Caco-2 (cell line): ENCODE measurements at regions not wholly inside any gene's neighbourhood (a gene's known extent, or its start where the extent isn't known, plus 50 kb on each side); places are given as distances from the start of the nearest gene placed in this dataset.

Experiments
- BruUV-seq: library from RNA; stranded (reverse); fragments of 400-500 nt; replicated peaks from 2 replicates; lab custom pipeline; 2021; lab: Mats Ljungman, UMichigan
- CTCF ChIA-PET: fragments of 300-600 bp; sonication (Branson Sonifier 250); formaldehyde crosslinking; loops from one replicate; lab custom pipeline; 2022; ENCODE audit warnings: antibody characterized with exemption; lab: Charles Lee
- POLR2A ChIA-PET: fragments of 300-600 bp; sonication (Branson Sonifier 250); formaldehyde crosslinking; loops from one replicate; lab custom pipeline; 2022; ENCODE audit warnings: antibody characterized with exemption; lab: Charles Lee
- DNase-seq, 2 experiments: peaks; one replicate each; pipeline versions ENCODE4 v3.0.0 to v3.0.0-alpha.2; 2020 to 2022
- H3K27me3 ChIP-seq: replicated peaks from 2 replicates; pipeline ENCODE4 v1.6.0; 2011; ENCODE audit warnings: low read length; ENCODE audit not compliant: control insufficient read depth, insufficient read depth
- H3K36me3 ChIP-seq: 2 replicates; pipeline ENCODE4 v1.5.1; 2011; ENCODE audit warnings: low read length; ENCODE audit not compliant: control insufficient read depth, insufficient read depth
- H3K4me1 ChIP-seq: fragments of 250-450 bp; sonication (Bioruptor Pico); 2 replicates; pipeline ENCODE4 v1.5.1; 2020; ENCODE audit warnings: mild to moderate bottlenecking
- H3K4me3 ChIP-seq: 2 replicates; pipeline ENCODE4 v1.5.1; 2011; ENCODE audit warnings: low read depth, mild to moderate bottlenecking, control low read depth, low read length
- H3K9me3 ChIP-seq: fragments of 250-450 bp; sonication (Bioruptor Pico); 2 replicates; pipeline ENCODE4 v1.5.1; 2020; ENCODE audit warnings: mild to moderate bottlenecking, moderate library complexity
- H3K27ac Mint-ChIP-seq: one replicate; pipeline ENCODE4 v1.8.0; 2022; ENCODE audit warnings: mixed read lengths; ENCODE audit not compliant: unreplicated experiment
- H3K27me3 Mint-ChIP-seq: one replicate; pipeline ENCODE4 v1.8.0; 2022; ENCODE audit warnings: mixed read lengths; ENCODE audit not compliant: insufficient read depth, unreplicated experiment
- H3K36me3 Mint-ChIP-seq: one replicate; pipeline ENCODE4 v1.8.0; 2022; ENCODE audit warnings: mild to moderate bottlenecking, mixed read lengths; ENCODE audit not compliant: insufficient read depth, unreplicated experiment
- H3K4me1 Mint-ChIP-seq: one replicate; pipeline ENCODE4 v1.8.0; 2022; ENCODE audit warnings: low read depth, mixed read lengths; ENCODE audit not compliant: unreplicated experiment
- H3K4me3 Mint-ChIP-seq: one replicate; pipeline ENCODE4 v1.8.0; 2022; ENCODE audit warnings: mild to moderate bottlenecking, moderate library complexity, mixed read lengths; ENCODE audit not compliant: unreplicated experiment
- H3K9me3 Mint-ChIP-seq: one replicate; pipeline ENCODE4 v1.8.0; 2022; ENCODE audit warnings: mixed read lengths; ENCODE audit not compliant: unreplicated experiment
- CTCF ChIP-seq, 2 experiments: fragments of 200-600 bp in 1 of 2; IDR thresholded peaks; 1 replicate in 1 of 2; 2 replicates in 1 of 2; pipeline versions ENCODE4 v1.5.1 to v1.8.0; 2011 to 2022; ENCODE audit warnings: antibody characterized with exemption in 1 of 2, control low read depth in 1 of 2, inconsistent platforms in 1 of 2, low read depth in 1 of 2, low read length in 1 of 2, mild to moderate bottlenecking in 1 of 2, moderate library complexity in 1 of 2; ENCODE audit not compliant: insufficient read depth in 1 of 2, severe bottlenecking in 1 of 2, unreplicated experiment in 1 of 2
- intact Hi-C: fragments of 100-400 bp; cut with micrococcal nuclease; formaldehyde crosslinking; loops from one replicate; pipeline ENCODE4 v1.10.0; 2022; ENCODE audit not compliant: unreplicated experiment

GRCh38 chr5:155727512-155728145 lies 599.3 kb upstream of the SGCD start:
- intact Hi-C loops: no loop called here

GRCh38 chr5:155728146-155728856 lies 598.7 kb upstream of the SGCD start:
- H3K4me1 ChIP-seq: peaks cover 5% of the 10 kb centered on the region
- no peaks in the 10 kb centered on the region for H3K4me1 Mint-ChIP-seq
- no peak for TF ChIP-seq CTCF (IDR thresholded peaks at IDR 0.05; ENCODE audit: insufficient read depth in 1 of 2, low read depth in 1 of 2, low read length in 1 of 2, severe bottlenecking in 1 of 2, unreplicated experiment in 1 of 2)
- ChIA-PET POLR2A (no interaction called here), CTCF (no interaction called here)
- no peaks in the 10 kb centered on the region for H3K27me3 ChIP-seq
- H3K36me3 Mint-ChIP-seq: no peaks in the 10 kb centered on the region
- DNase-seq: no peak
- H3K27ac Mint-ChIP-seq: no peak overlapping the region
- H3K27me3 Mint-ChIP-seq: peaks cover 7% of the 10 kb centered on the region
- no TSS peak for BruUV-seq
- no peak overlapping the region for H3K4me3 ChIP-seq
- H3K4me3 Mint-ChIP-seq: peak overlapping the region; percentile 26
- no peaks in the 10 kb centered on the region for H3K9me3 ChIP-seq
- no peaks in the 10 kb centered on the region for H3K9me3 Mint-ChIP-seq
- no peaks in the 10 kb centered on the region for H3K36me3 ChIP-seq
- intact Hi-C loops: no loop called here

More at GRCh38 chr5:155727512-155728145, 599.3 kb upstream of the SGCD start:
- Histone ChIP-seq H3K9me3 (no peaks in the 10 kb centered on the region), H3K4me1 (peaks cover 12% of the 10 kb centered on the region), H3K4me3 (no peak overlapping the region), H3K27me3 (no peaks in the 10 kb centered on the region), H3K36me3 (no peaks in the 10 kb centered on the region)
- no peak overlapping the region for H3K27ac Mint-ChIP-seq
- CTCF ChIA-PET: no interaction called here
- no peaks in the 10 kb centered on the region for H3K36me3 Mint-ChIP-seq
- BruUV-seq: no TSS peak
- no peaks in the 10 kb centered on the region for H3K9me3 Mint-ChIP-seq
- no peak for TF ChIP-seq CTCF (IDR thresholded peaks at IDR 0.05; ENCODE audit: insufficient read depth in 1 of 2, low read depth in 1 of 2, low read length in 1 of 2, severe bottlenecking in 1 of 2, unreplicated experiment in 1 of 2)
- H3K27me3 Mint-ChIP-seq: peaks cover 5% of the 10 kb centered on the region
- no peaks in the 10 kb centered on the region for H3K4me1 Mint-ChIP-seq
- DNase-seq: no peak
- no peak overlapping the region for H3K4me3 Mint-ChIP-seq
- POLR2A ChIA-PET: no interaction called here

- DNase-seq: no peak
- Mint-ChIP-seq H3K36me3 (no peaks in the 10 kb centered on the region), H3K27ac (no peak overlapping the region), H3K27me3 (peaks cover 7% of the 10 kb centered on the region), H3K9me3 (no peaks in the 10 kb centered on the region), H3K4me3 (no peak overlapping the region), H3K4me1 (no peaks in the 10 kb centered on the region)
- H3K4me3 ChIP-seq: no peak overlapping the region
- intact Hi-C loops: no loop called here
- BruUV-seq: no TSS peak
- H3K9me3 ChIP-seq: no peaks in the 10 kb centered on the region
- CTCF ChIA-PET: no interaction called here
- POLR2A ChIA-PET: no interaction called here
- no peaks in the 10 kb centered on the region for H3K36me3 ChIP-seq
- no peaks in the 10 kb centered on the region for H3K27me3 ChIP-seq
- TF ChIP-seq CTCF (IDR thresholded peaks at IDR 0.05; ENCODE audit: insufficient read depth in 1 of 2, low read depth in 1 of 2, low read length in 1 of 2, severe bottlenecking in 1 of 2, unreplicated experiment in 1 of 2): no peak
- H3K4me1 ChIP-seq: no peaks in the 10 kb centered on the region
Measured at GRCh38 chr5:155728857-155729683, 597.9 kb upstream of the SGCD start.
